Inflammatory macrophage treated with lipopolysaccharide for 4 hours (primary cell): ENCODE measurements at regions not wholly inside any gene's neighbourhood (a gene's known extent, or its start where the extent isn't known, plus 50 kb on each side); places are given as distances from the start of the nearest gene placed in this dataset.
"Not testable (repeated sequence)": the region's sequence is repeated elsewhere in the genome, so short reads cannot be mapped to it uniquely, and the experiment has no call there.

Experiments used
- DNase-seq: peaks from one replicate; pipeline ENCODE4 v3.0.0-alpha.2; 2020

GRCh38 chr5:25764733-25765132, 1120.0 kb upstream of the CDH10 start:
- DNase-seq = no peak

DNA sequence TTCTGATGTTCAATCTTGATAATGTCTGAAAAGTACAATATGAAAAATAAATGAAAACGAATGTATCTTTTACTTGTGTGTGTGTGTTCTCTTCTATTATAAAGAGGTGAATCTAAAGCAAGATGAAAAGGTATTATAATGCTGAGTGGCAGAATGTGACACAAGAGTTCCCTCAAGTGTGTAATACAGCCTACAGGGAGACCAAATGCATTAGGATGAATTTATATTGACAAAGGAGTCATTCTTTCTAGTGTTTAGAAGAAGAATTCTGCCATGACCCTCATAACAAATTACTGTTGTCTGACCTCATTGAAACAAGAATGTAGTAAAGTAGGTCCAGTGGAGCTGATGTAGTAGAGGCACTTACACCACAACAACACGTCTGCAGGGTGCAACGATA, 1119.0 kb upstream of the CDH10 start:
- DNase-seq = no peak

- no peak for DNase-seq
Observed at GRCh38 chr5:25754895-25755294, 1110.1 kb upstream of the CDH10 start.

DNA sequence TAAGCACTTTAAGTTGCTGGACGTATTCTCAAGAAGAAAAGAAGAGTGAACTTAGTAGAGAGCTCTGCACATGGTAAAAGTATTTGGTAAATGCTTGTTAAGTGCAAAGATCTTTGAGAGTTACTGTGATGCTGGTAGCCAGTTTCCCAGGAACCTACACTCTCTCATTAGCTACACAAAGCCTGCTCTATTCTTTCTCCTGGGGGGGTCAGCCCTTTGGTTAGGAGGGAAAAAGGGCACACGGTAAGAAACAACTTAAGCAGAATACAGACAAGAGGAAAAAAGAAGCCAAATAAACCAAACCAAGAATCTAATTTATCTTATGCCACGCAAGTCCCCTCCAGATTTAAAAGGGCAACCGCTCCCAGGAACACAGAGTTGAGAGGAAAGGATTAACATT, 1100.1 kb upstream of the CDH10 start:
- DNase-seq = no peak

GRCh38 chr5:25716680-25717079, 1071.9 kb upstream of the CDH10 start:
- DNase-seq = no peak

DNA sequence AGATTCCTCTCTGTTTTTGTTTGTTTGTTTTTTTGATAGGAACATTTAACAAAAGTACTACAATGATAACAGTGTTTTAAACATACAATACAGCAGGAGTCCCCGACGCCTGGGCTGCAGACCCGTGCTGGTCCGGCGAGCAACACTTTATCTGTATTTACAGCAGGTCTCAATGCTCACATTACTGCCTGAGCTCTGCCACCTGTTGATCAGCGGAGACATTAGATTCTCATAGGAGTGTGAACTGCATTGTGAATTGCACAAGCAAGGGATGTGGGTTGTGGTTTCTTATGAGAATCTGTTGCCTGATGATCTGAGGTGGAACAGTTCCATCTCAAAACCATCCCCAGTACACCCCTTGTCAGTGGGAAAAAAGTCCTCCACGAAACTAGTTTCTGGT, 1068.5 kb upstream of the CDH10 start:
- DNase-seq = no peak

- DNase-seq = no peak
Observed at GRCh38 chr5:25707093-25707492, 1062.3 kb upstream of the CDH10 start.

DNA sequence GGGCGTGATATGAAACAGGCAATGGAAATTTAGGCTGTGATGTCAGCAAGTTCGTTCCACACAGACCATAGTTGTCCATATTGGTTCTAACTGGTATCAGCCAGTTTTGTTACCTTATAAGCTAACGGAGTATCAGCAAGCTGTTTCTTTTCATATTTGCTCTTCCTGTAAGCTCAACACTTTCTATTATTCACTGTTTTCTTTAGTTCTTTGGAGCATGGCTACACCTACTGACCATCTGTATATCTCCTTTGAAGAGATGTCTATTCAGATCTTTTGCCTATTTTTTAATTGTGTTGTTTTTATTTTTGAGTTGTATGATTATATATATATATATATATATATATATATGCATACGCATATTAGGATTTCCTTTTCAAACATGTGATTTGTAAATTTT, 1057.2 kb upstream of the CDH10 start:
- DNase-seq = no peak

- no peak for DNase-seq
Observed at GRCh38 chr5:25694801-25695200, 1050.0 kb upstream of the CDH10 start.

- peak; percentile 0 for DNase-seq
Observed at GRCh38 chr5:25688156-25688555, 1043.4 kb upstream of the CDH10 start.

DNA sequence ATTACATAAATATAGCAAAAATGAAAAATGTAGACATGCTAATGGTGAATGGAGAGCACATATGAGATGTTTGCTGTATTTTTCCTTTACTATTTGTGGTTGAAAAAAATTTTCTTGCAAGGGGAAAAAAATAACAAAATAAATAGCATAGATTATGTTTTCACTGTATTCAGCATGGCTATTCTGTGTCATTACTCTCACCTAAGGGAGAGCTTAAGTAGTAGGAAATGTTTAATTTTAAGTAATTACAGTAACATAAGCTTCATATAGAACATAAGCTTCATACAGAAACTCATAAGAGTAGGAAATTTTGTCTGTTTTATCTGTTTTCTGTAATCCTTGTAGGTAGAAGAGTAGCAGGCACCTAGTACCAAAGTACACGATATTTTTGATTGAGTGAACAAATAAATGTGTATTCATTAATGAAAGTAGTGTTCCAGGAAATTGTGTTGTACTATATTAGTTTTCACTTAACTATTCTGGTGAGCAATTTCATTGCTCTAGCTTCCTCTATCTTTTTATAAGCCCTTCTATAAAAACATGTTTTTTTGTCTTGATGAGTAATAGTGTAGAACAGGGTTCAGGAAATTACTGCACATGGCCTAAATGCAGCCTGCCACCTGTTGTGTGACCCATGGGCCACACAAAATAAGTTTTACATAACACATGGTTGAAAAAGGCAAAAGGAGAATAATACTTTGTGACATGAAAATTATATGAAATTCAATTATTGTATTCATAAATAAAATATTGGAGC, 1025.0 kb upstream of the CDH10 start:
- no peak for DNase-seq

GRCh38 chr5:25662610-25663009, 1017.8 kb upstream of the CDH10 start:
- DNase-seq = no peak

DNA sequence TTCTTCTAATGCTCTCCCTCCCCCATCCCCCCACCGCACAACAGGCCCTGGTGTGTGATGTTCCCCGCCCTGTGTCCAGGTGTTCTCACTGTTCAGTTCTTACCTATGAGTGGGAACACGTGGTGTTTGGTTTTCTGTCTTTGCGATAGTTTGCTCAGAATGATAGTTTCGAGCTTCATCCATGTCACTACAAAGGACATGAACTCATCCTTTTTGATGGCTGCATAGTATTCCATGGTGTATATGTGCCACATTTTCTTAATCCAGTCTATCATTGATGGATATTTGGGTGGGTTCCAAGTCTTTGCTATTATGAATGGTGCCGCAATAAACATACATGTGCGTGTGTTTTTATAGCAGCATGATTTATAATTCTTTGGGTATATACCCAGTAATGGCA, 1005.5 kb upstream of the CDH10 start:
- DNase-seq = not testable (repeated sequence)

GRCh38 chr5:25649628-25650265, 1005.0 kb upstream of the CDH10 start:
- DNase-seq = no peak

GRCh38 chr5:25646421-25647341, 1001.9 kb upstream of the CDH10 start:
- no peak for DNase-seq

GRCh38 chr5:25641124-25641523, 996.3 kb upstream of the CDH10 start:
- no peak for DNase-seq

DNA sequence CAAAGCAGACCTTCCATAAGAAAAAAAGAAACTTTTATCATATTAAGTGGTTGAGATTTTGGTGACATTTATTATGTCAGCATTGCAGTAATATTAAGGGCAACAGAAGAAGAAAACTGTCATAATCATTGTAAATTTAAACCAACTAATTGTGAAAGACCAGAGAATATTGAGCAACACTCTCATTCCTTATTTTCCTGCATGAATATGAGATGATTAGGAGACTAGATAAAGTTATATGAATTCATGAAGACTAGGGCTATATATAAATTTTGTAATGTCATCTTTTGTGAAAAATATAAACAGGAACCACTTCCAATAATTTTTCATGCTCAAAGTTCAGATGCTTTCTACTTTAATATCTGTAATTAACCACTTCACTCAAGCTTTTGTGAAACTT, 974.5 kb upstream of the CDH10 start:
- no peak for DNase-seq

GRCh38 chr5:25618821-25619220, 974.0 kb upstream of the CDH10 start:
- DNase-seq = no peak

DNA sequence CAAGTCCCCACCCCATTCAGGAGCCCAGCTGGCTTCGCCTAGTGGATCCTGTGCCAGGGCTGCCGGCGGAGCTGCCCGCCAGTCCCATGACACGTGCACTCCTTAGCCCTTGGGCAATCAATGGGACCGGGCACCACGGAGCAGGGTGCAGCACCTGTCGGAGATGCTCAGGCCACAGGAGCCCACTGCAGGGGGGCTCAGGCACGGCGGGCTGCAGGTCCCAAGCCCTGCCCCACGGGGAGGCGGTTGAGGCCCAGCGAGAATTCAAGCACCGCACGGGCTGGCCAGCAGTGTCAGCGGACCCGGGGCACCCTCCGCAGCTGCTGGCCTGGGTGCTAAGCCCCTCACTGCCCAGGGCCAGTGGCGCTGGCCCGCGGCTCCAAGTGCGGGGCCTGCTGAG, 969.7 kb upstream of the CDH10 start:
- DNase-seq = no peak

DNA sequence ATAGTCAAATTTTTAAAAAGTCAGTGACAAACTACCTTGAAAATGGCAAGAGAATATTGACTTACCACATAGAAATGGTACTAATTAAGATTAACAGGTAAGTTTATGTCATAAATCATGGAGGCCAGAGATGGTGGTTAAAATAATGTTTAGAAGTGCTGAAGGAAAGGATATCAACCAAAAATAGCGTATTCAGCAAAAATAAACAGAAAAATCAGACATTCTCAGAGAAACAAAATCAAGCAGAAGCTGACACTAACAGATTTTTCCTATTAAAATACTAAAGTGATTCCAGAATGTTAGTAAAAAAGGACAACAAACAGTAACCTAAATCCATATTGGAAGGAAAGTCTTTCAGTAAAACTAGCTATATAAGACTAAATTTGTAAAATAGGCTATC, 959.9 kb upstream of the CDH10 start:
- no peak for DNase-seq

DNA sequence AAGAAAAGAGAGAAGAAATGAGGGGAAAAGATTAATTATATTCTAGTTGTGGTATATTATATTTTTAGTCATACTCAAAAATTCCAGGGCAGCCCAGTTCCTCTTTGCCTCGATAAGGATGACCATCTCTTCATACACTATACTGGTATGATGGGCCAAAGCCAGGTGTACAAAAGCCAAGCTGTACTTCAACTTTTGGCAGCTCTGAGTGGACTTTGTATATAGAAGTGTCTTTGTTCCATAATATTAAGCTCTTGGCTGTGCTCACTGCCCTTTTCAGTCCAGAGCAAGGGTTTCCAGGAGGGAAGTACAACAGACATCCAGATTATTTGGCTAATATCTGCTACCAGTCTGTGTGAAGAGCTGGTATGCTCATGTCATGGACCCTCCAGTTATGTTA, 934.3 kb upstream of the CDH10 start:
- no peak for DNase-seq

DNA sequence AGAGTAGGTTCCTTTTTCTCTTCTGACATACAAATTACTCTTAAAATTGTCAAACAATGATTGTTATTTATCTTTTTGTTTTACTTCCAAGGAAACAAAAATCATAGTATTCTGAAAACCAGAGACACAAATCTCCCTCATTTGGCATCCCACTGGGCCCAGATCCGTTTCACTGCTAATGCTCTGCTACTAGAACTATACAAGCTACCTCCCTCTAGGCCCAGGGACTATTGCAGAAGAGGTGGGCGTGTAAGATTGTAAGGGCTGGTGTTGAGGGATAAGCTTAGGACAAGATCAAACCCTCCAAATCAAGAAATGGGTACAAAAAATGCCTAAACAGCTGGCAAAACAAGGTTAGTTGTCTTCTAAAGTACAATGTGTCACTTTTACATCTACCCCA, 928.9 kb upstream of the CDH10 start:
- no peak for DNase-seq

DNA sequence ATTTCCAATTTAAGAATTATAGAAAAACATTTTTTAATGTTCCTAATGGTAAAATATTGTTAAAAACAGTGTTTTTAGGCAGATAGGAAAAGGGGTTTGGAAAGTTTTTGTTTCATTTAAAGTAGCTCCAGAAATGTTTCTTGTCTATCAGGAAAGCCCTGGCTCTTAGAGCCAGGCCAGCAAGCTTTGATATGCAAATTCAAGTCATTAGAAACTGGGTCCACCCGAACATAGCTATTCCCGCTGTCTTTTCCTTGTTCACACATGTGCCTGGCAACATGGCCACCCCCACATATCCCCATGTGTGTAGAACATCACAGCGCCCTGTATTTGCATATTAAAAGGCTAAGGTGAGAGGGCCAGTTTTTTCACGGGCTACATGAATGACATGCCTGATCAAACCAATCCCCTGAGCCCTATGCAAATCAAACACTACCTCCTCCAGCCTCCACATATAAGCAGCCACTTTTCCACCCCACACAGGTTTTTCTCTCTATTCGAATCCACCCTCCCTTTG, 925.3 kb upstream of the CDH10 start:
- no peak for DNase-seq
